Stimulated activated CD4-positive, alpha-beta T cell treated with anti-CD3 and anti-CD28 coated beads, Interleukin-15, amount 100 ng/mL, for 24 hours (primary cell): ENCODE measurements at regions not wholly inside any gene's neighbourhood (a gene's known extent, or its start where the extent isn't known, plus 50 kb on each side); places are given as distances from the start of the nearest gene placed in this dataset.

ENCODE experiments used
- DNase-seq: peaks from one replicate; pipeline ENCODE4 v3.0.0-alpha.2; 2020

DNA sequence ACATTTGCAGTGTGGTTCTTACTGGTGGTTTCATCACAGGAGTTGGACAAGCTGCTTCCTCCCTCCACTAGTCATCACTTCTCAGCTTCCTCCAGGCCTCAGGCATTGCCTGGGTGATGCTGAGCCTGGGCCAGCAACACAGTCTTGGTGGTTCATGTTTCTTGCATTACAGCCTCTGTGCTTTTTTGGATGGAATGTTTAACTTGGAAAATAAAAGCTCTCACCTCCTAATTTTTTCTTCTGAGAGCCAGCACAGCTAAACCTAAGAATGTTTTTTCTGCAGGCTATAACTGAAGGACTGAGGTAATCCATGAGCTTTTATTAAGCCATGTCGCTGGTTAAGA is 66.1 kb upstream of the RHOU start:
- no peak for DNase-seq

DNA sequence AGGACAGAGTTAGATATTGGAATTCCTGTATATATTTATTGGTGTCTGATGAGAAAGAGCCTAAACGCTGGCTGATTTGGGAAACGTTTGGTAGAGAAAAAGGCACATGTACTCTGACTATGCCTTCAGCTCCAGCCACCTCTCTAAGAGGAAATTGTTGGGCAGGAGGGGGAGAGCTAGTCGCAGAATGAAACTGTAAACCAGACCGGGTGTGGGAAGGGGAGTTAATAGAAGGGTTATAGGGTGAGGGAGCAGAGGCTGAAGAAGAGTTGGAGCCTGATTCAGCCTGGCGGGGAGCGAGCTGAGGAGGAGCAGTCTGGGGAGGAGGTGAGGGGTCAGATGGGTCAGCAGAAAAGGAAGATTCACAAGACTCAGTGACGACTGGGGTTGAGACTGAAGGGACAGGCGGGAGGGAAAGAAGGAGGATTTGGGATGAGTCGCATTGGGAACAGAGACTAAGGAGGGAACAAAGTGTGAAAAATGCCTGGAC is 54.2 kb upstream of the RHOU start:
- peak; percentile 15 for DNase-seq

DNA sequence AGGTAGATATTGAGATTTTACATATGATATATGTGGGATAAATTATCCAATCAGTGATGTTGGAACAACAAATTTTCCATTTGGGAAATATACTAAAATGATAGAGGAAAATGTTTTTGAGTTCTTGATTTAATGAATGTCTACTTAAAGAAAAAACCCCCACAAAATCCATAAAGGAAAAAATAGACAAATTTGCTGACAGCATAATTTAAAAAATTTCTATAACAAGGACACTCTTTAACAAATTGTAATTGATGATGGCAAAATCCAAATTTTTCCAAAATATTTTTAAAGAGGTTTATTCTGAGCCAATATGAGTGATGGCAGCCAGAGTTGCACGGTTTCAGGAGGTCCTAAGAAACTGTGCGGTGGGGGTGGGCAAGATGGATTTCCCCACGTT is 51.9 kb upstream of the RHOU start:
- no peak for DNase-seq

DNA sequence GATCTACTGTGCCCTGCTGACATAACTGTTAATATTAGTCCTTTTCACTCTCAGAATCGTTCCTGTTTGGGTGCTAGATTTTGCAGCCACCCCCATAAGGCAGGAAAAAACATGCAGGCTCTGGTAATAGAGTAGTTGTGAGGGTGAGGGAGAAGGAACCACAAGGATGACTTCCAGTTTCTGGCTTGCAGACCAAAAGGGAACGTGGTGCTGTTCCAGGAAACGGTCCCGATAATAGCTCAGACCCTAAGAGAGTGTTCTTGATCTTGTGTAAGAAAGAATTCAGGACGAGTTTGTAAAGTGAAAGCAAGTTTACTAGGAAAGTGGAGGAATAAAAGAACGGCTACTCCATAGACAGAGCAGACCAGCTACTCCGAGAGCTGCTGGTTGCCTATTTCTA is 50.7 kb upstream of the RHOU start:
- DNase-seq, result no peak

DNA sequence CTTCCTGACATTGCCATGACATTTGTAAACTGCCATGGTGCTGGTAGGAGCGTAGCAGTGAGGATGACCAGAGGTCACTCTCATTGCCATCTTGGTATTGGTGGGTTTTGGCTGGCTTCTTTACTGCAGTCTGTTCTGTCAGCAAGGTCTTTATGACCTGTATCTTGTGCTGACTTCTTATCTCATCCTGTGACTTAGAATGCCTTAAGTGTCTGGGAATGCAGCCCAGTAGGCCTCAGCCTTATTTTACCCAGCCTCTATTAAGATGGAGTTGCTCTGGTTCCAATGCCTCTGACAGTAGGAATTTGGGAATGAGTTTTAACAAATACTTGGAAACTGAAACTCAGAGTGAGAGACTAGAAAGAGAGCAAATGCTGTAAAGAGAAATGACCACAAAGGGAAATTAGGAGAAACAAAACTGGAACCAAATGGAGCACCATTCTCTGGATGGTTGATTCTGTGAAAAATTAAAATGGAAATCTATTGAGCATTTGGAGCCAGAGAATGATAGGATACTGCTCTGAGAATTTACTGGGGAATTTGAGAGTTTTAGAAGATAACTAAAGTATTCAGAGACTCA is 50.1 kb upstream of the RHOU start:
- DNase-seq, result no peak
